ENCODE measurements at regions not wholly inside any gene's neighbourhood (a gene's known extent, or its start where the extent isn't known, plus 50 kb on each side); places are given as distances from the start of the nearest gene placed in this dataset.

GRCh38 chr22:49601614-49602321 lies 225.9 kb downstream of the BRD1 start:
- in situ Hi-C loops (cut with HindIII; ENCODE audit: extremely low pct_ligation_motif_present, low pct_unique_long_range_greater_than_20kb), result no loop called here
- Histone ChIP-seq H4K20me1 (ENCODE audit: insufficient read depth, low read length) (no peaks in the 10 kb centered on the region; the same call in 1 of the 2 replicates), H3K9ac (ENCODE audit: insufficient read depth, low read depth, low read length) (no peak overlapping the region), H3K27me3 (ENCODE audit: control insufficient read depth in 1 of 2, insufficient read depth in 2 of 2, low read length in 2 of 2) (peaks cover 12 to 48% of the 10 kb centered on the region in 2 experiments), H3K4me2 (ENCODE audit: low read depth, low read length) (no peak overlapping the region), H3K9me3 (ENCODE audit: low read length) (peaks cover 10% of the 10 kb centered on the region; the same call in 1 of the 2 replicates), H2AFZ (ENCODE audit: low read length) (no peak overlapping the region), H3K36me3 (replicated peaks in 1 of 2; ENCODE audit: control insufficient read depth in 1 of 2, insufficient read depth in 2 of 2, low read length in 2 of 2) (no peaks in the 10 kb centered on the region), H3K79me2 (ENCODE audit: insufficient read depth, low read length) (no peaks in the 10 kb centered on the region), H3K4me1 (ENCODE audit: insufficient read depth, low read length) (no peaks in the 10 kb centered on the region), H3K4me3 (replicated peaks in 1 of 3; ENCODE audit: insufficient read depth in 1 of 3, low read depth in 2 of 3, low read length in 3 of 3) (no peak overlapping the region), H3K27ac (ENCODE audit: extremely low read length, insufficient read depth, low read length) (no peak overlapping the region)
- intact Hi-C loops (cut with micrococcal nuclease; ENCODE audit: unreplicated experiment), result no loop called here
- BruUV-seq (replicated peaks), result no TSS peak
- TF ChIP-seq, protein P1, sequence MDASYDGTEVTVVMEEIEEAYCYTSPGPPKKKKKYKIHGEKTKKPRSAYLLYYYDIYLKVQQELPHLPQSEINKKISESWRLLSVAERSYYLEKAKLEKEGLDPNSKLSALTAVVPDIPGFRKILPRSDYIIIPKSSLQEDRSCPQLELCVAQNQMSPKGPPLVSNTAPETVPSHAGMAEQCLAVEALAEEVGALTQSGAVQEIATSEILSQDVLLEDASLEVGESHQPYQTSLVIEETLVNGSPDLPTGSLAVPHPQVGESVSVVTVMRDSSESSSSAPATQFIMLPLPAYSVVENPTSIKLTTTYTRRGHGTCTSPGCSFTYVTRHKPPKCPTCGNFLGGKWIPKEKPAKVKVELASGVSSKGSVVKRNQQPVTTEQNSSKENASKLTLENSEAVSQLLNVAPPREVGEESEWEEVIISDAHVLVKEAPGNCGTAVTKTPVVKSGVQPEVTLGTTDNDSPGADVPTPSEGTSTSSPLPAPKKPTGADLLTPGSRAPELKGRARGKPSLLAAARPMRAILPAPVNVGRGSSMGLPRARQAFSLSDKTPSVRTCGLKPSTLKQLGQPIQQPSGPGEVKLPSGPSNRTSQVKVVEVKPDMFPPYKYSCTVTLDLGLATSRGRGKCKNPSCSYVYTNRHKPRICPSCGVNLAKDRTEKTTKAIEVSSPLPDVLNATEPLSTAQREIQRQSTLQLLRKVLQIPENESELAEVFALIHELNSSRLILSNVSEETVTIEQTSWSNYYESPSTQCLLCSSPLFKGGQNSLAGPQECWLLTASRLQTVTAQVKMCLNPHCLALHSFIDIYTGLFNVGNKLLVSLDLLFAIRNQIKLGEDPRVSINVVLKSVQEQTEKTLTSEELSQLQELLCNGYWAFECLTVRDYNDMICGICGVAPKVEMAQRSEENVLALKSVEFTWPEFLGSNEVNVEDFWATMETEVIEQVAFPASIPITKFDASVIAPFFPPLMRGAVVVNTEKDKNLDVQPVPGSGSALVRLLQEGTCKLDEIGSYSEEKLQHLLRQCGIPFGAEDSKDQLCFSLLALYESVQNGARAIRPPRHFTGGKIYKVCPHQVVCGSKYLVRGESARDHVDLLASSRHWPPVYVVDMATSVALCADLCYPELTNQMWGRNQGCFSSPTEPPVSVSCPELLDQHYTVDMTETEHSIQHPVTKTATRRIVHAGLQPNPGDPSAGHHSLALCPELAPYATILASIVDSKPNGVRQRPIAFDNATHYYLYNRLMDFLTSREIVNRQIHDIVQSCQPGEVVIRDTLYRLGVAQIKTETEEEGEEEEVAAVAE (CRISPR knock-in tag; IDR thresholded peaks at IDR 0.05; ENCODE audit: borderline replicate concordance), result no peak
- TF ChIP-seq ZBTB7B (CRISPR knock-in tag; IDR thresholded peaks at IDR 0.05), result no peak
- no peak for TF ChIP-seq ZNF543 (CRISPR knock-in tag; IDR thresholded peaks at IDR 0.05)
- TF ChIP-seq FOXO1 (CRISPR knock-in tag; IDR thresholded peaks at IDR 0.05), result no peak
- no peak for TF ChIP-seq MAFG (CRISPR knock-in tag; IDR thresholded peaks at IDR 0.05)
- TF ChIP-seq ZZZ3 (CRISPR knock-in tag; IDR thresholded peaks at IDR 0.05; ENCODE audit: borderline replicate concordance), result no peak
- no peak for TF ChIP-seq MEIS2 (CRISPR knock-in tag; IDR thresholded peaks at IDR 0.05)
- no peak for TF ChIP-seq ZNF713 (CRISPR knock-in tag; IDR thresholded peaks at IDR 0.05)
- no peak for TF ChIP-seq ZUFSP (CRISPR knock-in tag; IDR thresholded peaks at IDR 0.05; ENCODE audit: borderline replicate concordance)
- TF ChIP-seq KLF15 (CRISPR knock-in tag; IDR thresholded peaks at IDR 0.05; ENCODE audit: borderline replicate concordance), result no peak
- TF ChIP-seq, protein P2, sequence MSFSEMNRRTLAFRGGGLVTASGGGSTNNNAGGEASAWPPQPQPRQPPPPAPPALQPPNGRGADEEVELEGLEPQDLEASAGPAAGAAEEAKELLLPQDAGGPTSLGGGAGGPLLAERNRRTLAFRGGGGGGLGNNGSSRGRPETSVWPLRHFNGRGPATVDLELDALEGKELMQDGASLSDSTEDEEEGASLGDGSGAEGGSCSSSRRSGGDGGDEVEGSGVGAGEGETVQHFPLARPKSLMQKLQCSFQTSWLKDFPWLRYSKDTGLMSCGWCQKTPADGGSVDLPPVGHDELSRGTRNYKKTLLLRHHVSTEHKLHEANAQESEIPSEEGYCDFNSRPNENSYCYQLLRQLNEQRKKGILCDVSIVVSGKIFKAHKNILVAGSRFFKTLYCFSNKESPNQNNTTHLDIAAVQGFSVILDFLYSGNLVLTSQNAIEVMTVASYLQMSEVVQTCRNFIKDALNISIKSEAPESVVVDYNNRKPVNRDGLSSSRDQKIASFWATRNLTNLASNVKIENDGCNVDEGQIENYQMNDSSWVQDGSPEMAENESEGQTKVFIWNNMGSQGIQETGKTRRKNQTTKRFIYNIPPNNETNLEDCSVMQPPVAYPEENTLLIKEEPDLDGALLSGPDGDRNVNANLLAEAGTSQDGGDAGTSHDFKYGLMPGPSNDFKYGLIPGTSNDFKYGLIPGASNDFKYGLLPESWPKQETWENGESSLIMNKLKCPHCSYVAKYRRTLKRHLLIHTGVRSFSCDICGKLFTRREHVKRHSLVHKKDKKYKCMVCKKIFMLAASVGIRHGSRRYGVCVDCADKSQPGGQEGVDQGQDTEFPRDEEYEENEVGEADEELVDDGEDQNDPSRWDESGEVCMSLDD (CRISPR knock-in tag; IDR thresholded peaks at IDR 0.05; ENCODE audit: borderline replicate concordance), result no peak
- TF ChIP-seq NCOR1 (IDR thresholded peaks at IDR 0.05; ENCODE audit: borderline replicate concordance, low read length), result no peak
- TF ChIP-seq TARDBP (CRISPR knock-in tag; IDR thresholded peaks at IDR 0.05), result no peak
- no peak for TF ChIP-seq TGIF2 (CRISPR knock-in tag; IDR thresholded peaks at IDR 0.05)
- TF ChIP-seq PTBP1 (IDR thresholded peaks at IDR 0.05; ENCODE audit: low read depth, low read length, poor library complexity, severe bottlenecking), result no peak
- no peak for TF ChIP-seq SOX5 (CRISPR knock-in tag; IDR thresholded peaks at IDR 0.05; ENCODE audit: borderline replicate concordance)
- TF ChIP-seq SPEN (CRISPR knock-in tag; IDR thresholded peaks at IDR 0.05; ENCODE audit: low read depth), result no peak
- 11% methylated on average over 15 of the region's 24 CpGs for WGBS (ENCODE audit: low lambda C conversion rate)
- no peak for ATAC-seq
- ChIA-PET CTCF (ENCODE audit: low intra/inter-chr PET ratio, low total read pairs) (no interaction called here), POLR2A (no interaction called here)
- no peak for FAIRE-seq
- no peak for DNase-seq (ENCODE audit: low spot score)

Data from HepG2 (cell line).